AG04450 (cell line): ENCODE measurements at regions not wholly inside any gene's neighbourhood (a gene's known extent, or its start where the extent isn't known, plus 50 kb on each side); places are given as distances from the start of the nearest gene placed in this dataset.
"Not testable (repeated sequence)": the region's sequence is repeated elsewhere in the genome, so short reads cannot be mapped to it uniquely, and the experiment has no call there.

ENCODE experiments used
- CTCF ChIA-PET: fragments of 300-600, 350-600 bp; formaldehyde crosslinking; extraction: SDS; loops from one replicate; lab custom pipeline; 2022; ENCODE audit warnings: antibody characterized with exemption, inconsistent platforms; lab: Charles Lee
- POLR2A ChIA-PET: fragments of 350-600 bp; formaldehyde crosslinking; extraction: SDS; loops from one replicate; lab custom pipeline; 2021; ENCODE audit warnings: antibody characterized with exemption, inconsistent platforms; lab: Yijun Ruan, JAX
- DNase-seq: peaks from one replicate; pipeline ENCODE4 v3.0.0-alpha.2; 2011; ENCODE audit warnings: low read depth, low spot score
- H3K27ac ChIP-seq: one replicate; pipeline ENCODE4 v1.5.1; 2012; ENCODE audit warnings: low read depth, low read length, control low read depth
- H3K27me3 ChIP-seq: one replicate; pipeline ENCODE4 v1.6.0; 2012; ENCODE audit warnings: low read length; ENCODE audit not compliant: control insufficient read depth, insufficient read depth
- H3K4me3 ChIP-seq: 2 replicates; pipeline ENCODE4 v1.5.1; 2011; ENCODE audit warnings: mild to moderate bottlenecking, low read depth, low read length, control low read depth
- H3K9me3 ChIP-seq: 2 replicates; pipeline ENCODE4 v1.5.1; 2012; ENCODE audit warnings: low read length; ENCODE audit not compliant: control insufficient read depth, insufficient read depth
- CTCF ChIP-seq: IDR thresholded peaks from 2 replicates; pipeline ENCODE4 v1.5.1; 2011; ENCODE audit warnings: low read depth, low read length, control low read depth, inconsistent platforms

DNA sequence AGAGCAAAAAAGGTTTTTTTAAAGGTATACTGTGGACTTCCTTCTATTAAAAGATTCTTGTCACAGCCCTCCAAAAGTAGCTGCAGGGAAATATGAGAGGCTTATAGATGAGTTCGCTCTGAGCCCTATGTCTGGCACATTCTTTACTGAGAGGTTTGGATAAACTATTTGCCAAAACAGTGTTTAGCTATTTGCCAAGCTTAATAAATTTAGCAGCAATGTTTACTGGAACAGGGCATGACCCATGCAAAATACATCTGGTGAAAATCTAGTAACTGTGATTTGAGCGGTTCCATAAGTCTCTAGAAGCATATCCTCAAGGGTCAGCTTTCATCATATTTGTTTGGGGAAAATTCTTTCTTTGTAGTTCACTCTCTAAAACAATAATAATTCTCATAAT, 1696.7 kb upstream of the PIK3C3 start:
- ChIA-PET CTCF (no interaction called here), POLR2A (interaction anchor here (0.5 to 0.9 kb wide), 2 partner anchors 297 to 817 kb away, joined by 3 read pairs; no protein-coding TSS in a partner anchor)
- no peak for TF ChIP-seq CTCF
- H3K27me3 ChIP-seq = no peaks in the 10 kb centered on the region
- H3K27ac ChIP-seq = no peak overlapping the region
- no peaks in the 10 kb centered on the region for H3K9me3 ChIP-seq
- DNase-seq = peak; percentile 51
- no peak overlapping the region for H3K4me3 ChIP-seq

GRCh38 chr18:40250236-40250635, 1704.8 kb upstream of the PIK3C3 start:
- ChIA-PET POLR2A (no interaction called here), CTCF (no interaction called here)
- no peak overlapping the region for H3K27ac ChIP-seq
- H3K4me3 ChIP-seq = no peak overlapping the region
- no peaks in the 10 kb centered on the region for H3K27me3 ChIP-seq
- DNase-seq = no peak
- H3K9me3 ChIP-seq = no peaks in the 10 kb centered on the region
- no peak for TF ChIP-seq CTCF

DNA sequence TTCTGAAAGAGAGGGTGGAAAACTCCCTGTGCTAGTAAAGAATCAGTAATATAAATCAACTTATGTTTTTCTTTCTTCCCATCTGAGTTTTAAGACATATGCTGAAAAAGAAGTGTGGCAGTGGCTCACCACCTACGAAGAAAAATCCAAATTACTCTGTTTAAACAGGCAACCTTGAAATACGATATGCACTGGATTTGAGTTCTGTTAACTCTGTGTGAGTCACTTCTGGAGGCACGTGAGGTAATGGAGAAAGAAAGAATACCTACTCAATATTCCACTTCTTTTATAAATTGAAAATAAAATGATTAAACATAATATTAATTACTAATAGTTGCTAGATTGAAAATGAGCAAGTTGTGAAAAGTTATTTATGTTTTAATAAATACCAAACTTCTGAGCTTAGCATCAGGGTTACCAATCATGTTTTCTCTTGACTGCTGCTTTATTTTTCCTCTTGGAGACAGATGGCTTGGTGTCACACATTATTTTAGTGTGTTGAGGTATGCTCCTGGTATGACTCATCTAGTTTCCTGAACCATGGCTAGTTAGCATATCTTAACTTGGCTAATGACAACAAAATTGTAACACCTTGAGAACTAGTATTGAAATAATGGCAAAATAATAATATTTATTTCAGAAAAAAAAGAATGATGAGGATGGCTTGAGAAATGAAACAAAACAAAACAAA, 1705.5 kb upstream of the PIK3C3 start:
- H3K27ac ChIP-seq = no peak overlapping the region
- no peak overlapping the region for H3K4me3 ChIP-seq
- H3K9me3 ChIP-seq = no peaks in the 10 kb centered on the region
- TF ChIP-seq CTCF = no peak
- ChIA-PET POLR2A (no interaction called here), CTCF (interaction anchor here (0.6 kb wide), 1 partner anchor 340 kb away, joined by 3 read pairs; no protein-coding TSS in a partner anchor)
- no peak for DNase-seq
- no peaks in the 10 kb centered on the region for H3K27me3 ChIP-seq

- POLR2A ChIA-PET, DNase-seq: not testable (repeated sequence)
Observed at GRCh38 chr18:40245612-40246011, 1709.4 kb upstream of the PIK3C3 start.

DNA sequence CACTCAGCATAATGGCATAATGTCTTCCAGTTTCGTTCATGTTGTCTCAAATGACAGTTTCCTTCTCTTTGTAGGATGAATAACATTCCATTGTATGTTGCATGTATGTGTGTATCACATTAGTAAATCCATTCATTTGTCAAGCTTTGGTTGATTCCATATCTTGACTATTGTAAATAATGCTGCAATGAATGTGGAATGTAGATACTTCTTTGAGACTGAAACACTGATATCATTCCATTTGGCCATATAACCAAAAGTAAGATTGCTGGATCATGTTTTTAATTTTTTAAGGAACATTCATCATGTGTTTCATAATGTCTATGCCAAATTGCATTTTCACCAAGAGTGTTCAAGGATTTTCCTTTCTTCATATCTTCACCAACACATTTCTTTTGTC, 1711.4 kb upstream of the PIK3C3 start:
- TF ChIP-seq CTCF = no peak
- Histone ChIP-seq H3K27me3 (no peaks in the 10 kb centered on the region), H3K9me3 (no peaks in the 10 kb centered on the region), H3K4me3 (no peak overlapping the region), H3K27ac (no peak overlapping the region)
- no peak for DNase-seq
- CTCF ChIA-PET = no interaction called here
- POLR2A ChIA-PET = no interaction called here

More at GRCh38 chr18:40245612-40246011, 1709.4 kb upstream of the PIK3C3 start:
- H3K9me3 ChIP-seq, CTCF ChIA-PET, H3K27ac ChIP-seq, H3K27me3 ChIP-seq, H3K4me3 ChIP-seq: not testable (repeated sequence)
